Endodermal cell (in vitro differentiated cells): ENCODE measurements at regions not wholly inside any gene's neighbourhood (a gene's known extent, or its start where the extent isn't known, plus 50 kb on each side); places are given as distances from the start of the nearest gene placed in this dataset.

ENCODE experiments used
- DNase-seq: peaks from one replicate; pipeline ENCODE4 v3.0.0-alpha.2; 2017
- H3K27ac ChIP-seq: 2 replicates; pipeline ENCODE4 v1.5.1; 2013; ENCODE audit warnings: mild to moderate bottlenecking, low read depth, low read length, moderate library complexity
- H3K27me3 ChIP-seq: 2 replicates; pipeline ENCODE4 v1.6.1; 2013; ENCODE audit warnings: mild to moderate bottlenecking, low read length, moderate library complexity; ENCODE audit not compliant: insufficient read depth, control insufficient read depth, poor library complexity, severe bottlenecking
- H3K36me3 ChIP-seq: 2 replicates; pipeline ENCODE4 v1.7.0; 2013; ENCODE audit warnings: mild to moderate bottlenecking, low read length, moderate library complexity; ENCODE audit not compliant: control insufficient read depth, insufficient read depth
- H3K4me1 ChIP-seq: one replicate; pipeline ENCODE4 v1.7.0; 2013; ENCODE audit warnings: low read length; ENCODE audit not compliant: control insufficient read depth, insufficient read depth
- H3K4me3 ChIP-seq: 2 replicates; pipeline ENCODE4 v1.5.1; 2013; ENCODE audit warnings: mild to moderate bottlenecking, low read length, moderate library complexity
- H3K9ac ChIP-seq: 2 replicates; pipeline ENCODE4 v1.6.1; 2013; ENCODE audit warnings: mild to moderate bottlenecking, low read length, moderate library complexity; ENCODE audit not compliant: poor library complexity, severe bottlenecking; ENCODE audit errors: extremely low read depth
- H3K9me3 ChIP-seq: 2 replicates; pipeline ENCODE4 v1.6.1; 2013; ENCODE audit warnings: mild to moderate bottlenecking, low read length, moderate library complexity; ENCODE audit not compliant: control insufficient read depth
- H3K27ac Mint-ChIP-seq: 2 replicates; pipeline ENCODE4 v1.8.0; 2020; ENCODE audit warnings: mixed read lengths
- H3K27me3 Mint-ChIP-seq: 2 replicates; pipeline ENCODE4 v1.8.0; 2021; ENCODE audit warnings: mild to moderate bottlenecking, mixed read lengths; ENCODE audit not compliant: insufficient read depth
- H3K36me3 Mint-ChIP-seq: 2 replicates; pipeline ENCODE4 v1.8.0; 2020; ENCODE audit warnings: low read depth, mixed read lengths
- H3K4me1 Mint-ChIP-seq: 2 replicates; pipeline ENCODE4 v1.8.0; 2020; ENCODE audit warnings: mixed read lengths
- H3K4me3 Mint-ChIP-seq: 2 replicates; pipeline ENCODE4 v1.8.0; 2020; ENCODE audit warnings: mild to moderate bottlenecking, moderate library complexity, mixed read lengths
- H3K9me3 Mint-ChIP-seq: 2 replicates; pipeline ENCODE4 v1.8.0; 2020; ENCODE audit warnings: mild to moderate bottlenecking, mixed read lengths
- WGBS, 2 experiments: methylation state at CpG; one replicate each; pipeline versions ENCODE4 v1.1.5 to v1.1.7; 2013; ENCODE audit warnings: missing lambda C conversion rate in 2 of 2, mixed read lengths in 1 of 2; ENCODE audit not compliant: insufficient coverage in 1 of 2, insufficient read length in 1 of 2; 5-methylcytosine and 5-hydroxymethylcytosine counted together
- TF ChIP-seq, protein P1 (sequence below): fragments of 200-600 bp; sonication (generic); conservative IDR thresholded peaks from 2 replicates; pipeline ENCODE4 v1.5.0; 2021; ENCODE audit warnings: antibody characterized with exemption, mild to moderate bottlenecking

- H3K36me3 ChIP-seq = no peaks in the 10 kb centered on the region
- Mint-ChIP-seq H3K27me3 (peaks cover 10% of the 10 kb centered on the region), H3K4me1 (no peaks in the 10 kb centered on the region), H3K36me3 (no peaks in the 10 kb centered on the region), H3K9me3 (no peaks in the 10 kb centered on the region), H3K4me3 (no peak overlapping the region), H3K27ac (no peak overlapping the region)
- H3K9me3 ChIP-seq = no peaks in the 10 kb centered on the region
- H3K4me1 ChIP-seq = no peaks in the 10 kb centered on the region
- peaks cover 17% of the 10 kb centered on the region for H3K27me3 ChIP-seq
- TF ChIP-seq, protein P1, sequence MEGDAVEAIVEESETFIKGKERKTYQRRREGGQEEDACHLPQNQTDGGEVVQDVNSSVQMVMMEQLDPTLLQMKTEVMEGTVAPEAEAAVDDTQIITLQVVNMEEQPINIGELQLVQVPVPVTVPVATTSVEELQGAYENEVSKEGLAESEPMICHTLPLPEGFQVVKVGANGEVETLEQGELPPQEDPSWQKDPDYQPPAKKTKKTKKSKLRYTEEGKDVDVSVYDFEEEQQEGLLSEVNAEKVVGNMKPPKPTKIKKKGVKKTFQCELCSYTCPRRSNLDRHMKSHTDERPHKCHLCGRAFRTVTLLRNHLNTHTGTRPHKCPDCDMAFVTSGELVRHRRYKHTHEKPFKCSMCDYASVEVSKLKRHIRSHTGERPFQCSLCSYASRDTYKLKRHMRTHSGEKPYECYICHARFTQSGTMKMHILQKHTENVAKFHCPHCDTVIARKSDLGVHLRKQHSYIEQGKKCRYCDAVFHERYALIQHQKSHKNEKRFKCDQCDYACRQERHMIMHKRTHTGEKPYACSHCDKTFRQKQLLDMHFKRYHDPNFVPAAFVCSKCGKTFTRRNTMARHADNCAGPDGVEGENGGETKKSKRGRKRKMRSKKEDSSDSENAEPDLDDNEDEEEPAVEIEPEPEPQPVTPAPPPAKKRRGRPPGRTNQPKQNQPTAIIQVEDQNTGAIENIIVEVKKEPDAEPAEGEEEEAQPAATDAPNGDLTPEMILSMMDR = no peak
- no peak for DNase-seq
- no peak overlapping the region for H3K9ac ChIP-seq
- no peak overlapping the region for H3K27ac ChIP-seq
- 84% methylated on average over 4 of the region's 4 CpGs; no CpG with 5 or more reads in 1 of the 2 experiments for whole genome bisulfite sequencing, 2 experiments
- no peak overlapping the region for H3K4me3 ChIP-seq
Observed at GRCh38 chr4:53775381-53775780, 184.1 kb upstream of the LNX1 start.

DNA sequence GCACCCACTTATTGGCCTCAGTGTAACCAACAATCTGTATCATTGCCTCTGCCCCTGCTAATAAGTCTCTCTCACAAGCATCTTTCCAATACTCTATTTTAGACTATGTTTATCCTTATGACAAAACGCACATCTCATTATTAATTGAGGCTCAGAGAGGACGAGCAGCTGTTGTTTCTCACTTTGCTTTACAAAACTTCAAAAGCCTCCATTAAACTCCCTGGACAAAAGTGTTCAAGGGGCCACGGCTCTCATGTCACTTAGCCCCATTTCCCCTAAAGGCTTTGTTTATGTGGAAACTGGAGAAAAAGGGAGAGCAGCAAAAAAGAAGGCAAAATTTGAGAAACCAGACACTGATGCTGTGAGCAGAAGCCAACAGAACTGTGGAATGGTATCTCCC is 180.0 kb upstream of the LNX1 start:
- DNase-seq = no peak
- Histone ChIP-seq H3K27me3 (no peaks in the 10 kb centered on the region), H3K27ac (no peak overlapping the region), H3K4me3 (no peak overlapping the region), H3K9me3 (no peaks in the 10 kb centered on the region), H3K9ac (no peak overlapping the region), H3K36me3 (no peaks in the 10 kb centered on the region), H3K4me1 (no peaks in the 10 kb centered on the region)
- Mint-ChIP-seq H3K27me3 (no peaks in the 10 kb centered on the region), H3K27ac (no peak overlapping the region), H3K4me3 (no peak overlapping the region), H3K4me1 (no peaks in the 10 kb centered on the region), H3K9me3 (no peaks in the 10 kb centered on the region), H3K36me3 (no peaks in the 10 kb centered on the region)
- TF ChIP-seq, protein P1 = no peak
- 69 to 100% methylated on average over 2 to 3 of the region's 3 CpGs for WGBS, 2 experiments

GRCh38 chr4:53767482-53767881 is 176.2 kb upstream of the LNX1 start:
- Mint-ChIP-seq H3K27me3 (no peaks in the 10 kb centered on the region), H3K9me3 (no peaks in the 10 kb centered on the region), H3K36me3 (no peaks in the 10 kb centered on the region), H3K4me3 (no peak overlapping the region), H3K27ac (no peak overlapping the region), H3K4me1 (no peaks in the 10 kb centered on the region)
- DNase-seq = no peak
- TF ChIP-seq, protein P1 = no peak
- H3K4me3 ChIP-seq = no peak overlapping the region
- no peaks in the 10 kb centered on the region for H3K27me3 ChIP-seq
- H3K36me3 ChIP-seq = no peaks in the 10 kb centered on the region
- no peak overlapping the region for H3K27ac ChIP-seq
- no peak overlapping the region for H3K9ac ChIP-seq
- H3K4me1 ChIP-seq = no peaks in the 10 kb centered on the region
- H3K9me3 ChIP-seq = no peaks in the 10 kb centered on the region
- 76 to 100% methylated on average over 1 to 2 of the region's 2 CpGs for WGBS, 2 experiments
